ENCODE measurements at regions not wholly inside any gene's neighbourhood (a gene's known extent, or its start where the extent isn't known, plus 50 kb on each side); places are given as distances from the start of the nearest gene placed in this dataset.
"Not testable (repeated sequence)": the region's sequence is repeated elsewhere in the genome, so short reads cannot be mapped to it uniquely, and the experiment has no call there.

GRCh38 chr14:37784203-37784826 is 188.9 kb downstream of the TTC6 start:
- TF ChIP-seq, protein P1, sequence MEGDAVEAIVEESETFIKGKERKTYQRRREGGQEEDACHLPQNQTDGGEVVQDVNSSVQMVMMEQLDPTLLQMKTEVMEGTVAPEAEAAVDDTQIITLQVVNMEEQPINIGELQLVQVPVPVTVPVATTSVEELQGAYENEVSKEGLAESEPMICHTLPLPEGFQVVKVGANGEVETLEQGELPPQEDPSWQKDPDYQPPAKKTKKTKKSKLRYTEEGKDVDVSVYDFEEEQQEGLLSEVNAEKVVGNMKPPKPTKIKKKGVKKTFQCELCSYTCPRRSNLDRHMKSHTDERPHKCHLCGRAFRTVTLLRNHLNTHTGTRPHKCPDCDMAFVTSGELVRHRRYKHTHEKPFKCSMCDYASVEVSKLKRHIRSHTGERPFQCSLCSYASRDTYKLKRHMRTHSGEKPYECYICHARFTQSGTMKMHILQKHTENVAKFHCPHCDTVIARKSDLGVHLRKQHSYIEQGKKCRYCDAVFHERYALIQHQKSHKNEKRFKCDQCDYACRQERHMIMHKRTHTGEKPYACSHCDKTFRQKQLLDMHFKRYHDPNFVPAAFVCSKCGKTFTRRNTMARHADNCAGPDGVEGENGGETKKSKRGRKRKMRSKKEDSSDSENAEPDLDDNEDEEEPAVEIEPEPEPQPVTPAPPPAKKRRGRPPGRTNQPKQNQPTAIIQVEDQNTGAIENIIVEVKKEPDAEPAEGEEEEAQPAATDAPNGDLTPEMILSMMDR (IDR thresholded peaks at IDR 0.05): not testable (repeated sequence)
- TF ChIP-seq POLR2A (IDR thresholded peaks at IDR 0.05): not testable (repeated sequence)
